ENCODE measurements at regions not wholly inside any gene's neighbourhood (a gene's known extent, or its start where the extent isn't known, plus 50 kb on each side); places are given as distances from the start of the nearest gene placed in this dataset.

DNA sequence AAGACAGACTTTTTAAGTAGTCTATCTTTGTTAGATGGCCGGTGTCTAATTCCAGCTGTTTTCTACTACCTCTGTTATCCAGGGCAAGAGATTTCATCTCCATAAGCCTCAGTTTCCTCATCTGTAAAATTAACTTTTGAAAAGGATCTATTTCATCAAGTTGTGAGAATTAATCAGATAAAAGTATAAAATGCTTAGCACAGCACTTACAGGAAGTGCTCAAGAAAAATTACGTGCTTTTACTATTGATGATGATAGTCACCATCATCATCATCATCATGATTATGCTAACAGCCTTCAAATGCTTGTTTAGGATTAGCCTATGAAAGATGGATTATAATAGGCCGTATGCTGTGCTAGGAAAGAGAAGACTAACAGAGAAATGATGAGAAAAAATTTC is 76.2 kb downstream of the CYRIA start:
- TF ChIP-seq CTCF (conservative IDR thresholded peaks at IDR 0.05; ENCODE audit: low read length) (no peak), EZH2phosphoT487 (IDR thresholded peaks at IDR 0.05; ENCODE audit: borderline replicate concordance) (no peak)
